ENCODE measurements at regions not wholly inside any gene's neighbourhood (a gene's known extent, or its start where the extent isn't known, plus 50 kb on each side); places are given as distances from the start of the nearest gene placed in this dataset.

DNA sequence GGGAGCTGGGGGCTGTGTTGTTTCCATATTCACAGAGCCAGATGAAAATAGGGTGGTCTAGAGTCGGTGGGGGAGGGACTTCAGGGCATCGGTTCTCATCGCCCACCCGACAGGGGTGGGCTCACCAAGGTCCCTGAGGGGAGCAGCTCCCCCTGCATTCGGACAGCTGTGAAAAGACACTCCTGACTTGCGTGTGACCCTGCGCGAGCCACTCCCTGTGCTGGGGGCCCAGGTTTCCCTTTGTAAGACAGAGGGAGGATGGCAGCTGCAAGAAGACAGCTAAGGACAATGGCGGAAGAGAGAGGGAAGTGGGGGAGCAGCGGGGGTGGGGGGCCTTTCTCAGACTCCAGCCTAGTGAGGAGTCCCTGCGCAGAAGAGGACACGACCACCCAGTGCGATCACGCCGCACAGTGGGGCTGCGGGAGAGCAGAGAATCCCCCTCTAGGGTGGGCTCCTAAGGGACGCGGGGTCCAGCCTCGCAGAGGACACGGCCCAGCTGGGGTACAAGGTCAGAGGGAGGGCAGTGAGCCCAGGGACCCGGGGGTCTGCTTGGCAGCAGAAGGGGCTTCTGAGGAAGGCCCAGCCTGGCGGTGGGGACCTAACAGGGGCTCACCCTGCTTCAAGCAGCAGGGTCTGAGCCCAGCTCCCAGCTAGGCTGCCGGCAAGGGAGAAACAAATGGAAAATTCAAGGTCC lies 326.9 kb upstream of the DIO3 start:
- Histone ChIP-seq H4K20me1 (ENCODE audit: insufficient read depth, low read length) (no peaks in the 10 kb centered on the region), H3K4me1 (ENCODE audit: control insufficient read depth in 1 of 2, insufficient read depth in 2 of 2, low read length in 2 of 2) (no peaks in the 10 kb centered on the region), H3K9me3 (replicated peaks in 1 of 2; ENCODE audit: control insufficient read depth in 1 of 2, insufficient read depth in 1 of 2, low read length in 2 of 2) (no peaks in the 10 kb centered on the region), H3K79me2 (ENCODE audit: insufficient read depth, low read length) (no peaks in the 10 kb centered on the region), H3K36me3 (replicated peaks in 1 of 2; ENCODE audit: control insufficient read depth in 1 of 2, insufficient read depth in 2 of 2, low read length in 2 of 2) (no peaks in the 10 kb centered on the region), H3K9ac (ENCODE audit: insufficient read depth, low read length, poor library complexity, severe bottlenecking) (no peak overlapping the region), H3K27ac (ENCODE audit: low read depth in 1 of 2, low read length in 2 of 2) (no peak overlapping the region), H3K4me2 (replicated peaks; ENCODE audit: extremely low read depth, low read length, poor library complexity, severe bottlenecking) (no peak overlapping the region), H2AFZ (ENCODE audit: insufficient read depth, low read depth, low read length, poor library complexity, severe bottlenecking) (no peak overlapping the region), H3K4me3 (replicated peaks in 1 of 3; ENCODE audit: low read depth in 2 of 3, low read length in 3 of 3) (no peak overlapping the region), H3K27me3 (ENCODE audit: control insufficient read depth in 2 of 2, insufficient read depth in 2 of 2, low read length in 2 of 2) (no peaks in the 10 kb centered on the region)
- Mint-ChIP-seq H3K27ac (no peak overlapping the region), H3K27me3 (ENCODE audit: low read depth in 3 of 3) (peaks cover 0 to 7% (median 4%) of the 10 kb centered on the region in 3 donors), H3K36me3 (no peaks in the 10 kb centered on the region), H3K4me3 (no peak overlapping the region), H3K9me3 (peaks cover 0 to 2% (median 0%) of the 10 kb centered on the region in 7 donors), H3K4me1 (no peaks in the 10 kb centered on the region)
- DNase-seq: no peak
- TF ChIP-seq, protein P1, sequence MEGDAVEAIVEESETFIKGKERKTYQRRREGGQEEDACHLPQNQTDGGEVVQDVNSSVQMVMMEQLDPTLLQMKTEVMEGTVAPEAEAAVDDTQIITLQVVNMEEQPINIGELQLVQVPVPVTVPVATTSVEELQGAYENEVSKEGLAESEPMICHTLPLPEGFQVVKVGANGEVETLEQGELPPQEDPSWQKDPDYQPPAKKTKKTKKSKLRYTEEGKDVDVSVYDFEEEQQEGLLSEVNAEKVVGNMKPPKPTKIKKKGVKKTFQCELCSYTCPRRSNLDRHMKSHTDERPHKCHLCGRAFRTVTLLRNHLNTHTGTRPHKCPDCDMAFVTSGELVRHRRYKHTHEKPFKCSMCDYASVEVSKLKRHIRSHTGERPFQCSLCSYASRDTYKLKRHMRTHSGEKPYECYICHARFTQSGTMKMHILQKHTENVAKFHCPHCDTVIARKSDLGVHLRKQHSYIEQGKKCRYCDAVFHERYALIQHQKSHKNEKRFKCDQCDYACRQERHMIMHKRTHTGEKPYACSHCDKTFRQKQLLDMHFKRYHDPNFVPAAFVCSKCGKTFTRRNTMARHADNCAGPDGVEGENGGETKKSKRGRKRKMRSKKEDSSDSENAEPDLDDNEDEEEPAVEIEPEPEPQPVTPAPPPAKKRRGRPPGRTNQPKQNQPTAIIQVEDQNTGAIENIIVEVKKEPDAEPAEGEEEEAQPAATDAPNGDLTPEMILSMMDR (IDR thresholded peaks at IDR 0.05): no peak
- WGBS (ENCODE audit: insufficient coverage): 84% methylated on average over 23 of the region's 23 CpGs
- intact Hi-C loops (cut with micrococcal nuclease): loop anchor here (2.0 kb wide), 1 partner anchor 384 kb away; no protein-coding TSS in a partner anchor

GRCh38 chr14:101234999-101235334 lies 326.3 kb upstream of the DIO3 start:
- Mint-ChIP-seq H3K36me3 (no peaks in the 10 kb centered on the region), H3K27me3 (ENCODE audit: low read depth in 3 of 3) (peaks cover 0 to 7% (median 4%) of the 10 kb centered on the region in 3 donors), H3K4me3 (no peak overlapping the region), H3K4me1 (no peaks in the 10 kb centered on the region), H3K27ac (no peak overlapping the region), H3K9me3 (peaks cover 0 to 2% (median 0%) of the 10 kb centered on the region in 7 donors)
- TF ChIP-seq, protein P1 (IDR thresholded peaks at IDR 0.05): no peak
- Histone ChIP-seq H3K27ac (ENCODE audit: low read depth in 1 of 2, low read length in 2 of 2) (no peak overlapping the region), H2AFZ (ENCODE audit: insufficient read depth, low read depth, low read length, poor library complexity, severe bottlenecking) (no peak overlapping the region), H3K79me2 (ENCODE audit: insufficient read depth, low read length) (no peaks in the 10 kb centered on the region), H4K20me1 (ENCODE audit: insufficient read depth, low read length) (no peaks in the 10 kb centered on the region), H3K4me1 (ENCODE audit: control insufficient read depth in 1 of 2, insufficient read depth in 2 of 2, low read length in 2 of 2) (no peaks in the 10 kb centered on the region), H3K27me3 (ENCODE audit: control insufficient read depth in 2 of 2, insufficient read depth in 2 of 2, low read length in 2 of 2) (no peaks in the 10 kb centered on the region), H3K4me2 (replicated peaks; ENCODE audit: extremely low read depth, low read length, poor library complexity, severe bottlenecking) (no peak overlapping the region), H3K9me3 (replicated peaks in 1 of 2; ENCODE audit: control insufficient read depth in 1 of 2, insufficient read depth in 1 of 2, low read length in 2 of 2) (no peaks in the 10 kb centered on the region), H3K36me3 (replicated peaks in 1 of 2; ENCODE audit: control insufficient read depth in 1 of 2, insufficient read depth in 2 of 2, low read length in 2 of 2) (no peaks in the 10 kb centered on the region), H3K4me3 (replicated peaks in 1 of 3; ENCODE audit: low read depth in 2 of 3, low read length in 3 of 3) (no peak overlapping the region), H3K9ac (ENCODE audit: insufficient read depth, low read length, poor library complexity, severe bottlenecking) (no peak overlapping the region)
- DNase-seq: no peak
- intact Hi-C loops (cut with micrococcal nuclease): loop anchor here (2.0 kb wide), 1 partner anchor 384 kb away; no protein-coding TSS in a partner anchor
- WGBS (ENCODE audit: insufficient coverage): 84% methylated on average over 12 of the region's 12 CpGs

Measured in CD14-positive monocyte (primary cell).